PC-3 (cell line): ENCODE measurements at regions not wholly inside any gene's neighbourhood (a gene's known extent, or its start where the extent isn't known, plus 50 kb on each side); places are given as distances from the start of the nearest gene placed in this dataset.

ENCODE experiments used
- ATAC-seq: fragments of 200-7000 bp; cut with Tn5 transposase; 2 replicates; pipeline ENCODE4 v1.9.1; 2020; ENCODE audit warnings: mild to moderate bottlenecking, moderate library complexity
- BruUV-seq: library from RNA; stranded (reverse); fragments of 400-500 nt; replicated peaks from 2 replicates; lab custom pipeline; 2021; lab: Mats Ljungman, UMichigan
- CTCF ChIA-PET: fragments of 300-600 bp; sonication (Branson Sonifier 250); formaldehyde crosslinking; loops from one replicate; lab custom pipeline; 2022; ENCODE audit warnings: antibody characterized with exemption; lab: Charles Lee
- POLR2A ChIA-PET: fragments of 300-600 bp; sonication (Branson Sonifier 250); formaldehyde crosslinking; loops from one replicate; lab custom pipeline; 2022; ENCODE audit warnings: antibody characterized with exemption; ENCODE audit not compliant: unreplicated experiment; lab: Charles Lee
- DNase-seq: peaks from one replicate; pipeline ENCODE4 v3.0.0-alpha.2; 2015
- H2AFZ ChIP-seq: fragments of 300-600 bp; sonication (generic); 2 replicates; pipeline ENCODE4 v1.6.0; 2016; ENCODE audit warnings: antibody characterized with exemption, low read length
- H3F3A ChIP-seq: fragments of 300-600 bp; sonication (generic); one replicate; pipeline ENCODE4 v1.6.0; 2017; ENCODE audit warnings: antibody characterized with exemption, low read length, control low read depth, mild to moderate bottlenecking; ENCODE audit not compliant: unreplicated experiment
- H3K27ac ChIP-seq: fragments of 300-600 bp; sonication (generic); 2 replicates; pipeline ENCODE4 v1.5.1; 2016; ENCODE audit warnings: mild to moderate bottlenecking, low read length
- H3K27me3 ChIP-seq: fragments of 300-600 bp; sonication (generic); 2 replicates; pipeline ENCODE4 v1.6.1; 2016; ENCODE audit warnings: low read length, mixed read lengths
- H3K36me3 ChIP-seq: fragments of 300-600 bp; sonication (generic); 2 replicates; pipeline ENCODE4 v1.6.1; 2016; ENCODE audit warnings: low read depth, mixed run types, low read length, mixed read lengths
- H3K4me1 ChIP-seq: fragments of 300-600 bp; sonication (generic); 2 replicates; pipeline ENCODE4 v1.5.1; 2016; ENCODE audit warnings: low read length; ENCODE audit not compliant: insufficient read depth
- H3K4me2 ChIP-seq: fragments of 300-600 bp; sonication (generic); 2 replicates; pipeline ENCODE4 v1.6.0; 2016; ENCODE audit warnings: low read length
- H3K4me3 ChIP-seq: fragments of 300-600 bp; sonication (generic); 2 replicates; pipeline ENCODE4 v1.5.1; 2016; ENCODE audit warnings: mild to moderate bottlenecking, low read length, mixed read lengths
- H3K79me2 ChIP-seq: fragments of 300-600 bp; sonication (generic); 2 replicates; pipeline ENCODE4 v1.6.1; 2017; ENCODE audit warnings: low read length, mixed read lengths
- H3K9ac ChIP-seq: fragments of 300-600 bp; sonication (generic); 2 replicates; pipeline ENCODE4 v1.6.0; 2016; ENCODE audit warnings: mild to moderate bottlenecking, low read length
- H3K9me2 ChIP-seq: fragments of 300-600 bp; sonication (generic); replicated peaks from 2 replicates; pipeline ENCODE4 v1.6.1; 2016; ENCODE audit warnings: mixed run types, low read length, mixed read lengths
- H3K9me3 ChIP-seq: fragments of 300-600 bp; sonication (generic); 2 replicates; pipeline ENCODE4 v1.6.1; 2016; ENCODE audit warnings: low read length, mixed read lengths
- H4K20me1 ChIP-seq: fragments of 300-600 bp; sonication (generic); 2 replicates; pipeline ENCODE4 v1.6.1; 2016; ENCODE audit warnings: low read length, mixed read lengths
- CTCF ChIP-seq: fragments of 300-600 bp; sonication (generic); conservative IDR thresholded peaks from 2 replicates; pipeline ENCODE4 v1.5.1; 2017; ENCODE audit warnings: antibody characterized with exemption, low read depth, mild to moderate bottlenecking, low read length
- EZH2 ChIP-seq: fragments of 300-600 bp; sonication (generic); IDR thresholded peaks from one replicate; pipeline ENCODE4 v1.6.1; 2017; ENCODE audit warnings: antibody characterized with exemption, mild to moderate bottlenecking, low read length; ENCODE audit not compliant: unreplicated experiment
- EZH2phosphoT487 ChIP-seq: fragments of 300-600 bp; sonication (generic); IDR thresholded peaks from 2 replicates; pipeline ENCODE4 v1.6.1; 2018; ENCODE audit warnings: mild to moderate bottlenecking, antibody characterized with exemption, low read length, borderline replicate concordance
- intact Hi-C: fragments of 100-400 bp; cut with micrococcal nuclease; formaldehyde crosslinking; loops from 2 replicates; pipeline ENCODE4 v1.9.0; 2023

- Histone ChIP-seq H3K4me3 (no peak overlapping the region), H3K27me3 (no peaks in the 10 kb centered on the region), H3K4me2 (no peak overlapping the region), H3K9ac (no peak overlapping the region), H3K79me2 (no peaks in the 10 kb centered on the region), H3K4me1 (no peaks in the 10 kb centered on the region), H3K27ac (no peak overlapping the region), H3K9me2 (no peaks in the 10 kb centered on the region), H4K20me1 (no peaks in the 10 kb centered on the region), H3K36me3 (no peaks in the 10 kb centered on the region), H2AFZ (no peak overlapping the region), H3K9me3 (no peaks in the 10 kb centered on the region), H3F3A (no peaks in the 10 kb centered on the region)
- TF ChIP-seq CTCF, result no peak
- no peak for TF ChIP-seq EZH2
- no peak for TF ChIP-seq EZH2phosphoT487
- CTCF ChIA-PET, result no interaction called here
- POLR2A ChIA-PET, result no interaction called here
- no peak for DNase-seq
- intact Hi-C loops, result no loop called here
- no TSS peak for BruUV-seq
- no peak for ATAC-seq
These were observed 602.0 kb downstream of the TBL1XR1 start for GRCh38 chr3:176595307-176595706.

GRCh38 chr3:176590722-176591121 is 606.6 kb downstream of the TBL1XR1 start:
- ChIA-PET CTCF (no interaction called here), POLR2A (no interaction called here)
- Histone ChIP-seq H3K4me3 (no peak overlapping the region), H3K9me3 (no peaks in the 10 kb centered on the region), H3K9me2 (no peaks in the 10 kb centered on the region), H4K20me1 (no peaks in the 10 kb centered on the region), H3K79me2 (no peaks in the 10 kb centered on the region), H3K27ac (no peak overlapping the region), H3K9ac (no peak overlapping the region), H3F3A (no peaks in the 10 kb centered on the region), H2AFZ (no peak overlapping the region), H3K4me1 (no peaks in the 10 kb centered on the region), H3K36me3 (no peaks in the 10 kb centered on the region), H3K4me2 (no peak overlapping the region), H3K27me3 (no peaks in the 10 kb centered on the region)
- ATAC-seq (peak; percentile 87), DNase-seq (peak; percentile 26)
- TF ChIP-seq CTCF (no peak), EZH2 (no peak), EZH2phosphoT487 (no peak)
- no TSS peak for BruUV-seq
- intact Hi-C loops, result loop anchor here (2.0 kb wide), 1 partner anchor 22 kb away; no protein-coding TSS in a partner anchor

- Histone ChIP-seq H3K9me2 (no peaks in the 10 kb centered on the region), H3K4me3 (no peak overlapping the region), H4K20me1 (no peaks in the 10 kb centered on the region), H3K4me1 (no peaks in the 10 kb centered on the region), H3K27ac (no peak overlapping the region), H2AFZ (no peak overlapping the region), H3K9me3 (no peaks in the 10 kb centered on the region), H3K36me3 (no peaks in the 10 kb centered on the region), H3K79me2 (no peaks in the 10 kb centered on the region), H3F3A (no peaks in the 10 kb centered on the region), H3K27me3 (no peaks in the 10 kb centered on the region), H3K4me2 (no peak overlapping the region), H3K9ac (no peak overlapping the region)
- no peak for TF ChIP-seq CTCF
- TF ChIP-seq EZH2phosphoT487, result no peak
- ChIA-PET CTCF (no interaction called here), POLR2A (no interaction called here)
- ATAC-seq, result no peak
- no TSS peak for BruUV-seq
- no peak for DNase-seq
- intact Hi-C loops, result no loop called here
These were observed 610.2 kb downstream of the TBL1XR1 start for GRCh38 chr3:176587089-176587488.
